B cell (primary cell): ENCODE measurements at regions not wholly inside any gene's neighbourhood (a gene's known extent, or its start where the extent isn't known, plus 50 kb on each side); places are given as distances from the start of the nearest gene placed in this dataset.

Experiments
- CTCF ChIP-seq: fragments of 200-600 bp; IDR thresholded peaks from one replicate; pipeline ENCODE4 v1.8.0; 2022; ENCODE audit warnings: antibody characterized with exemption, mild to moderate bottlenecking
- EZH2 ChIP-seq: IDR thresholded peaks from 2 replicates; pipeline ENCODE4 v1.6.1; 2012; ENCODE audit warnings: borderline replicate concordance, low read depth, mild to moderate bottlenecking, moderate library complexity, low read length; ENCODE audit not compliant: insufficient read depth, poor library complexity, severe bottlenecking

GRCh38 chr12:48285751-48286650, 64.7 kb downstream of the ZNF641 start:
- no peak for TF ChIP-seq EZH2
- TF ChIP-seq CTCF: no peak
